H9 (cell line): ENCODE measurements at regions not wholly inside any gene's neighbourhood (a gene's known extent, or its start where the extent isn't known, plus 50 kb on each side); places are given as distances from the start of the nearest gene placed in this dataset.

ENCODE experiments used
- DNase-seq: peaks from one replicate; pipeline ENCODE4 v3.0.0-alpha.2; 2017
- H2AFZ ChIP-seq: one replicate; pipeline ENCODE4 v1.6.1; 2013; ENCODE audit warnings: mild to moderate bottlenecking, low read length, control low read depth, moderate library complexity
- H2AK5ac ChIP-seq: 2 replicates; pipeline ENCODE4 v1.6.1; 2013; ENCODE audit warnings: low read length, control low read depth, mixed read lengths; ENCODE audit not compliant: insufficient read length
- H2BK120ac ChIP-seq: one replicate; pipeline ENCODE4 v1.6.1; 2013; ENCODE audit warnings: low read depth, mild to moderate bottlenecking, low read length, control low read depth, inconsistent platforms; ENCODE audit not compliant: poor library complexity, severe bottlenecking
- H2BK12ac ChIP-seq: 2 replicates; pipeline ENCODE4 v1.6.1; 2013; ENCODE audit warnings: low read length, control low read depth, mixed read lengths, low read depth; ENCODE audit not compliant: insufficient read length
- H2BK15ac ChIP-seq: 2 replicates; pipeline ENCODE4 v1.6.1; 2013; ENCODE audit warnings: low read depth, low read length, control low read depth
- H2BK20ac ChIP-seq: one replicate; pipeline ENCODE4 v1.6.1; 2013; ENCODE audit warnings: low read depth, mild to moderate bottlenecking, low read length, control low read depth, inconsistent platforms; ENCODE audit not compliant: poor library complexity, severe bottlenecking
- H2BK5ac ChIP-seq: 2 replicates; pipeline ENCODE4 v1.6.1; 2013; ENCODE audit warnings: low read length, control low read depth, mixed read lengths; ENCODE audit not compliant: insufficient read length
- H3K14ac ChIP-seq: 2 replicates; pipeline ENCODE4 v1.6.1; 2013; ENCODE audit warnings: low read length, control low read depth; ENCODE audit not compliant: insufficient read depth
- H3K18ac ChIP-seq: 2 replicates; pipeline ENCODE4 v1.6.1; 2013; ENCODE audit warnings: low read depth, mild to moderate bottlenecking, mixed read lengths, low read length, control low read depth; ENCODE audit not compliant: insufficient read length
- H3K23ac ChIP-seq: 2 replicates; pipeline ENCODE4 v1.6.1; 2013; ENCODE audit warnings: low read length, control low read depth, mixed read lengths, low read depth; ENCODE audit not compliant: insufficient read length
- H3K23me2 ChIP-seq: 2 replicates; pipeline ENCODE4 v1.6.1; 2013; ENCODE audit warnings: low read depth, mild to moderate bottlenecking, mixed read lengths, low read length, control low read depth; ENCODE audit not compliant: insufficient read length, poor library complexity, severe bottlenecking
- H3K27ac ChIP-seq: 2 replicates; pipeline ENCODE4 v1.5.1; 2013; ENCODE audit warnings: low read length, control low read depth, mixed read lengths, low read depth; ENCODE audit not compliant: insufficient read length
- H3K27me3 ChIP-seq: 2 replicates; pipeline ENCODE4 v1.6.1; 2013; ENCODE audit warnings: low read length, control low read depth, inconsistent platforms; ENCODE audit not compliant: insufficient read depth
- H3K4ac ChIP-seq: 2 replicates; pipeline ENCODE4 v1.6.1; 2013; ENCODE audit warnings: low read depth, mild to moderate bottlenecking, control low read depth, inconsistent platforms, low read length, moderate library complexity
- H3K4me1 ChIP-seq: 2 replicates; pipeline ENCODE4 v1.6.1; 2013; ENCODE audit warnings: low read length, control low read depth, inconsistent platforms; ENCODE audit not compliant: insufficient read depth
- H3K4me2 ChIP-seq: 2 replicates; pipeline ENCODE4 v1.6.1; 2013; ENCODE audit warnings: low read length, control low read depth, mixed read lengths; ENCODE audit not compliant: insufficient read length, insufficient read depth
- H3K56ac ChIP-seq: 2 replicates; pipeline ENCODE4 v1.6.1; 2013; ENCODE audit warnings: low read depth, mild to moderate bottlenecking, mixed read lengths, low read length, control low read depth; ENCODE audit not compliant: insufficient read length
- H3K79me1 ChIP-seq: 2 replicates; pipeline ENCODE4 v1.6.1; 2013; ENCODE audit warnings: low read depth, mild to moderate bottlenecking, moderate library complexity, low read length, control low read depth, inconsistent platforms; ENCODE audit not compliant: insufficient read depth, poor library complexity, severe bottlenecking
- H3K79me2 ChIP-seq: 2 replicates; pipeline ENCODE4 v1.6.1; 2013; ENCODE audit warnings: low read length, control low read depth, inconsistent platforms; ENCODE audit not compliant: insufficient read depth
- H3K9ac ChIP-seq: 2 replicates; pipeline ENCODE4 v1.6.1; 2013; ENCODE audit warnings: low read length, control low read depth, mixed read lengths; ENCODE audit not compliant: insufficient read length; ENCODE audit errors: extremely low read depth
- H3K9me3 ChIP-seq: one replicate; pipeline ENCODE4 v1.6.1; 2013; ENCODE audit warnings: low read depth, low read length, inconsistent platforms; ENCODE audit not compliant: control insufficient read depth
- H3T11ph ChIP-seq: one replicate; pipeline ENCODE4 v1.6.1; 2013; ENCODE audit warnings: mild to moderate bottlenecking, low read length, control low read depth, inconsistent platforms
- H4K20me1 ChIP-seq: one replicate; pipeline ENCODE4 v1.6.1; 2013; ENCODE audit not compliant: control insufficient read depth, insufficient read length, insufficient read depth
- H4K5ac ChIP-seq: 2 replicates; pipeline ENCODE4 v1.6.1; 2013; ENCODE audit warnings: low read depth, mild to moderate bottlenecking, mixed read lengths, low read length, control low read depth; ENCODE audit not compliant: insufficient read length
- H4K8ac ChIP-seq: replicated peaks from 2 replicates; pipeline ENCODE4 v1.6.1; 2013; ENCODE audit warnings: low read length, control low read depth, mixed read lengths, low read depth; ENCODE audit not compliant: insufficient read length
- H4K91ac ChIP-seq: 2 replicates; pipeline ENCODE4 v1.6.1; 2013; ENCODE audit warnings: low read depth, mild to moderate bottlenecking, moderate library complexity, mixed read lengths, low read length, control low read depth; ENCODE audit not compliant: insufficient read length
- H3K27ac Mint-ChIP-seq, 3 experiments: 2 replicates in 2 of 3; 3 replicates in 1 of 3; pipeline ENCODE4 v1.8.0; 2020 to 2021; ENCODE audit warnings: mixed read lengths in 3 of 3, mild to moderate bottlenecking in 1 of 3, moderate library complexity in 1 of 3
- H3K27me3 Mint-ChIP-seq: 2 replicates; pipeline ENCODE4 v1.8.0; 2021; ENCODE audit warnings: low read depth, mild to moderate bottlenecking, moderate library complexity, mixed read lengths
- H3K36me3 Mint-ChIP-seq, 3 experiments: 2 replicates in 2 of 3; 3 replicates in 1 of 3; pipeline ENCODE4 v1.8.0; 2020 to 2021; ENCODE audit warnings: low read depth in 3 of 3, mixed read lengths in 3 of 3; ENCODE audit not compliant: insufficient read depth in 1 of 3
- H3K4me1 Mint-ChIP-seq, 2 experiments: 2 replicates each; pipeline ENCODE4 v1.8.0; 2020; ENCODE audit warnings: mixed read lengths in 2 of 2
- H3K4me3 Mint-ChIP-seq, 2 experiments: 2 replicates in 1 of 2; 3 replicates in 1 of 2; pipeline ENCODE4 v1.8.0; 2020 to 2021; ENCODE audit warnings: mild to moderate bottlenecking in 2 of 2, mixed read lengths in 2 of 2, moderate library complexity in 1 of 2
- H3K9me3 Mint-ChIP-seq, 2 experiments: 2 replicates in 1 of 2; 3 replicates in 1 of 2; pipeline ENCODE4 v1.8.0; 2020; ENCODE audit warnings: mild to moderate bottlenecking in 2 of 2, mixed read lengths in 2 of 2, moderate library complexity in 1 of 2
- CTCF ChIP-seq: fragments of 200-600 bp; sonication (generic); conservative IDR thresholded peaks from 3 replicates; pipeline ENCODE4 v1.8.0; 2021; ENCODE audit warnings: antibody characterized with exemption, mild to moderate bottlenecking
- WGBS: extraction: QIAGEN DNeasy Blood & Tissue Kit; methylation state at CpG from one replicate; pipeline ENCODE4 v1.1.7; 2013; ENCODE audit warnings: missing lambda C conversion rate, low lambda C conversion rate, mixed read lengths; ENCODE audit not compliant: insufficient read length; ENCODE audit errors: extremely low coverage; 5-methylcytosine and 5-hydroxymethylcytosine counted together

GRCh38 chr2:26527726-26528585, 50.0 kb upstream of the OTOF start:
- H3K79me2 ChIP-seq: no peaks in the 10 kb centered on the region
- no peak for DNase-seq
- no peak overlapping the region for H3K4me3 Mint-ChIP-seq

More at GRCh38 chr2:26527726-26528585, 50.0 kb upstream of the OTOF start:
- no peak overlapping the region for H4K8ac ChIP-seq
- no peaks in the 10 kb centered on the region for H4K20me1 ChIP-seq
- H3K27ac ChIP-seq: no peak overlapping the region
- H3K14ac ChIP-seq: no peak overlapping the region
- no peak overlapping the region for H3K18ac ChIP-seq
- H2BK5ac ChIP-seq: no peak overlapping the region
- no peak overlapping the region for H3K4ac ChIP-seq
- H3K4me1 Mint-ChIP-seq: peaks cover 11 to 12% of the 10 kb centered on the region in 2 experiments
- no peaks in the 10 kb centered on the region for H3K9me3 ChIP-seq
- H2AFZ ChIP-seq: no peak overlapping the region
- H3T11ph ChIP-seq: no peak overlapping the region
- H3K23me2 ChIP-seq: no peaks in the 10 kb centered on the region
- no peaks in the 10 kb centered on the region for H3K4me1 ChIP-seq
- H3K4me2 ChIP-seq: no peak overlapping the region
- H2BK120ac ChIP-seq: no peak overlapping the region
- no peak overlapping the region for H4K5ac ChIP-seq
- H2BK15ac ChIP-seq: no peak overlapping the region
- H3K79me1 ChIP-seq: no peaks in the 10 kb centered on the region
- H4K91ac ChIP-seq: no peak overlapping the region
- H3K56ac ChIP-seq: no peak overlapping the region
- no peak overlapping the region for H3K9ac ChIP-seq
- peaks cover 8% of the 10 kb centered on the region for H3K27me3 Mint-ChIP-seq
- no peak for TF ChIP-seq CTCF
- no peak overlapping the region for H2BK12ac ChIP-seq
- no peaks in the 10 kb centered on the region for H3K27me3 ChIP-seq
- H3K23ac ChIP-seq: no peak overlapping the region
- no peak overlapping the region for H2AK5ac ChIP-seq
- H3K27ac Mint-ChIP-seq: no peak overlapping the region
- no peak overlapping the region for H2BK20ac ChIP-seq
- no CpG with 5 or more reads among the region's 11 CpGs for WGBS
- H3K36me3 Mint-ChIP-seq: no peaks in the 10 kb centered on the region
- H3K9me3 Mint-ChIP-seq: no peaks in the 10 kb centered on the region
